GM12878 (cell line): ENCODE measurements at regions not wholly inside any gene's neighbourhood (a gene's known extent, or its start where the extent isn't known, plus 50 kb on each side); places are given as distances from the start of the nearest gene placed in this dataset.

Experiments
- ATAC-seq: fragments of 200-7000 bp; cut with Tn5 transposase; 3 replicates; pipeline ENCODE4 v1.9.1; 2020; ENCODE audit warnings: mild to moderate bottlenecking, moderate library complexity
- BruUV-seq: library from RNA; stranded (reverse); fragments of 400-500 nt; replicated peaks from 2 replicates; lab custom pipeline; 2021; lab: Mats Ljungman, UMichigan
- CTCF ChIA-PET: fragments of 300-600 bp; sonication (Branson Sonifier 250); formaldehyde crosslinking; extraction: SDS; loops from one replicate; lab custom pipeline; 2021; ENCODE audit warnings: inconsistent platforms; lab: Yijun Ruan, JAX
- POLR2A ChIA-PET: fragments of 350-600 bp; formaldehyde crosslinking; extraction: SDS; loops from one replicate; lab custom pipeline; 2021; ENCODE audit warnings: inconsistent platforms; lab: Charles Lee
- RAD21 ChIA-PET: fragments of 300-600 bp; sonication (Branson Sonifier 250); formaldehyde crosslinking; loops from one replicate; lab custom pipeline; 2023; ENCODE audit warnings: antibody characterized with exemption; ENCODE audit not compliant: unreplicated experiment; lab: Charles Lee
- SMC1A ChIA-PET: fragments of 300-600 bp; sonication (Branson Sonifier 250); formaldehyde crosslinking; loops from one replicate; lab custom pipeline; 2023; ENCODE audit not compliant: unreplicated experiment, uncharacterized antibody; lab: Charles Lee
- DNase-seq: peaks from one replicate; pipeline ENCODE4 v3.0.0-alpha.2; 2011; ENCODE audit warnings: low read depth, low spot score
- FAIRE-seq: peaks from 3 replicates; lab custom pipeline; 2011; peaks lifted over from hg19 to GRCh38; lab: Jason Lieb, UNC
- H2AFZ ChIP-seq: 2 replicates; pipeline ENCODE4 v1.6.0; 2011; ENCODE audit warnings: low read depth, low read length, control low read depth; ENCODE audit not compliant: control insufficient read depth
- H3K27ac ChIP-seq: 2 replicates; pipeline ENCODE4 v1.5.1; 2011; ENCODE audit warnings: control low read depth; ENCODE audit not compliant: control insufficient read depth, insufficient read depth
- H3K27me3 ChIP-seq, 2 experiments: replicated peaks in 1 of 2; 2 replicates each; pipeline versions ENCODE4 v1.6.0 to v1.6.1; 2011; ENCODE audit warnings: low read length in 1 of 2; ENCODE audit not compliant: control insufficient read depth in 2 of 2, insufficient read depth in 2 of 2
- H3K36me3 ChIP-seq, 2 experiments: 2 replicates each; pipeline ENCODE4 v1.5.1; 2011; ENCODE audit warnings: low read length in 1 of 2; ENCODE audit not compliant: control insufficient read depth in 2 of 2, insufficient read depth in 2 of 2
- H3K4me1 ChIP-seq: 2 replicates; pipeline ENCODE4 v1.6.1; 2011; ENCODE audit warnings: mild to moderate bottlenecking, low read length, moderate library complexity, mixed read lengths; ENCODE audit not compliant: control insufficient read depth, insufficient read depth
- H3K4me2 ChIP-seq: 2 replicates; pipeline ENCODE4 v1.6.0; 2011; ENCODE audit warnings: control low read depth; ENCODE audit not compliant: control insufficient read depth, insufficient read depth
- H3K4me3 ChIP-seq: fragments of 200-600 bp; sonication (generic); 2 replicates; pipeline ENCODE4 v1.5.1; 2016
- H3K79me2 ChIP-seq: 2 replicates; pipeline ENCODE4 v1.6.0; 2011; ENCODE audit warnings: low read length; ENCODE audit not compliant: control insufficient read depth, insufficient read depth
- H3K9ac ChIP-seq: 2 replicates; pipeline ENCODE4 v1.8.0; 2011; ENCODE audit warnings: low read length, control low read depth, mixed read lengths; ENCODE audit not compliant: control insufficient read depth, insufficient read depth
- H3K9me3 ChIP-seq: replicated peaks from 3 replicates; pipeline ENCODE4 v1.5.1; 2011; ENCODE audit warnings: mild to moderate bottlenecking, low read length; ENCODE audit not compliant: control insufficient read depth, insufficient read depth
- H4K20me1 ChIP-seq: 2 replicates; pipeline ENCODE4 v1.6.0; 2011; ENCODE audit not compliant: control insufficient read depth, insufficient read depth
- CBX5 ChIP-seq: sonication (generic); IDR thresholded peaks from 2 replicates; pipeline ENCODE4 v1.6.1; 2016; ENCODE audit warnings: low read depth, moderate library complexity, mild to moderate bottlenecking, inconsistent platforms
- FOS ChIP-seq: IDR thresholded peaks from 3 replicates; pipeline ENCODE4 v1.6.1; 2011; ENCODE audit warnings: borderline replicate concordance; ENCODE audit not compliant: insufficient read length; ENCODE audit errors: extremely low read depth
- GABPA ChIP-seq: IDR thresholded peaks from 2 replicates; pipeline ENCODE4 v1.6.1; 2014; ENCODE audit warnings: antibody characterized with exemption, low read depth, mild to moderate bottlenecking, inconsistent platforms
- IRF3 ChIP-seq: fragments of 450-650 bp; IDR thresholded peaks from 2 replicates; pipeline ENCODE4 v1.6.1; 2014; ENCODE audit warnings: mild to moderate bottlenecking
- MTA3 ChIP-seq: IDR thresholded peaks from 2 replicates; pipeline ENCODE4 v1.6.1; 2012; ENCODE audit warnings: low read length, inconsistent platforms, borderline replicate concordance
- NR2C1 ChIP-seq: fragments of 450-650 bp; IDR thresholded peaks from 2 replicates; pipeline ENCODE4 v1.6.1; 2017; ENCODE audit warnings: antibody characterized with exemption, mild to moderate bottlenecking, moderate library complexity
- NR2C2 ChIP-seq: IDR thresholded peaks from 2 replicates; pipeline ENCODE4 v1.6.1; 2011; ENCODE audit warnings: borderline replicate concordance, low read depth; ENCODE audit not compliant: control insufficient read depth, insufficient read length
- POLR2AphosphoS5 ChIP-seq: IDR thresholded peaks from 2 replicates; pipeline ENCODE4 v1.6.1; 2011; ENCODE audit warnings: mild to moderate bottlenecking, low read length, inconsistent platforms
- POU2F2 ChIP-seq: IDR thresholded peaks from 3 replicates; pipeline ENCODE4 v1.6.1; 2011; ENCODE audit warnings: low read depth, mild to moderate bottlenecking, low read length, borderline replicate concordance
- RB1 ChIP-seq: fragments of 450-650 bp; formaldehyde crosslinking; IDR thresholded peaks from 2 replicates; pipeline ENCODE4 v1.6.1; 2017; ENCODE audit warnings: mild to moderate bottlenecking, borderline replicate concordance
- RFX5 ChIP-seq: IDR thresholded peaks from 2 replicates; pipeline ENCODE4 v1.6.1; 2011; ENCODE audit warnings: low read depth, low read length, improper control_type of control experiment
- RUNX3 ChIP-seq: IDR thresholded peaks from 2 replicates; pipeline ENCODE4 v1.6.1; 2012; ENCODE audit warnings: low read length, inconsistent platforms
- SIN3A ChIP-seq: IDR thresholded peaks from 2 replicates; pipeline ENCODE4 v1.6.1; 2012; ENCODE audit warnings: low read depth, low read length, improper control_type of control experiment
- STAT3 ChIP-seq: IDR thresholded peaks from 2 replicates; pipeline ENCODE4 v1.6.1; 2011; ENCODE audit warnings: low read depth, low read length, improper control_type of control experiment
- TCF7 ChIP-seq: IDR thresholded peaks from 2 replicates; pipeline ENCODE4 v1.6.1; 2014; ENCODE audit warnings: antibody characterized with exemption, borderline replicate concordance
- YY1 ChIP-seq: IDR thresholded peaks from 2 replicates; pipeline ENCODE4 v1.6.1; 2011; ENCODE audit warnings: low read depth, mild to moderate bottlenecking, low read length
- ZNF687 ChIP-seq: fragments of 450-650 bp; IDR thresholded peaks from 2 replicates; pipeline ENCODE4 v1.6.1; 2017; ENCODE audit warnings: mild to moderate bottlenecking, moderate library complexity
- WGBS: methylation state at CpG from one replicate; pipeline ENCODE4 v1.1.6; 2016; ENCODE audit warnings: low lambda C conversion rate; ENCODE audit not compliant: insufficient replicate concordance, insufficient coverage; ENCODE audit errors: missing lambda C conversion rate; 5-methylcytosine and 5-hydroxymethylcytosine counted together
- in situ Hi-C: fragments of 300-500 bp; cut with MboI; formaldehyde crosslinking; loops from 9 replicates; pipeline ENCODE4 v1.14.3; 2018; ENCODE audit warnings: mixed read lengths
- intact Hi-C: fragments of 100-400 bp; cut with micrococcal nuclease; formaldehyde crosslinking; loops from one replicate; pipeline ENCODE4 v1.14.2; 2022; ENCODE audit not compliant: unreplicated experiment

GRCh38 chr9:19998823-19999455 is 210.1 kb upstream of the SLC24A2 start (continued):
- TF ChIP-seq RB1 = no peak
- peak; percentile 45; the same call in 1 of the 2 replicates for TF ChIP-seq RUNX3
- no peak for TF ChIP-seq SIN3A
- no peak for TF ChIP-seq POLR2AphosphoS5
- no peak for TF ChIP-seq TCF7
- TF ChIP-seq IRF3 = no peak
- no peak for TF ChIP-seq RFX5
- TF ChIP-seq, all 136 proteins: peak for 5

GRCh38 chr9:19998153-19998552 is 209.3 kb upstream of the SLC24A2 start:
- Histone ChIP-seq H3K4me1 (peaks cover 18% of the 10 kb centered on the region), H3K79me2 (no peaks in the 10 kb centered on the region), H3K4me3 (no peak overlapping the region), H3K27me3 (no peaks in the 10 kb centered on the region), H3K9me3 (no peaks in the 10 kb centered on the region; the same call in 2 of the 3 replicates), H3K4me2 (peak overlapping the region; percentile 26; the same call in 1 of the 2 replicates), H4K20me1 (no peaks in the 10 kb centered on the region), H3K9ac (no peak overlapping the region), H3K27ac (peak overlapping the region; percentile 59), H3K36me3 (no peaks in the 10 kb centered on the region), H2AFZ (peak overlapping the region; percentile 70)
- DNase-seq = peak; percentile 19
- ChIA-PET POLR2A (no interaction called here), SMC1A (interaction anchor here (0.6 to 2.6 kb wide), 5 partner anchors 20 to 341 kb away, joined by 3 to 8 read pairs (median 3); no protein-coding TSS in a partner anchor), CTCF (interaction anchor here (1.2 to 1.4 kb wide), 2 partner anchors 17 to 243 kb away, joined by 3 to 4 read pairs; no protein-coding TSS in a partner anchor), RAD21 (no interaction called here)
- intact Hi-C loops = loop anchor here (2.0 kb wide), 2 partner anchors 45 to 71 kb away; no protein-coding TSS in a partner anchor
- in situ Hi-C loops = no loop called here
- BruUV-seq = no TSS peak
- no peak for FAIRE-seq
- 0 out of 3 replicates have a peak, but pooled peaks have one; percentile 11 for ATAC-seq
- 28% methylated on average over 2 of the region's 2 CpGs for WGBS
- TF ChIP-seq MTA3 (0 out of 2 replicates have a peak, but pooled peaks have one; percentile 60), SIN3A (no peak), GABPA (peak; percentile 88), STAT3 (no peak), IRF3 (no peak), NR2C1 (peak; percentile 91), POU2F2 (no peak), ZNF687 (no peak), FOS (no peak), CBX5 (0 out of 2 replicates have a peak, but pooled peaks have one; percentile 51), NR2C2 (peak; percentile 72), YY1 (peak; percentile 50)
